MM.1S (cell line): ENCODE measurements at regions not wholly inside any gene's neighbourhood (a gene's known extent, or its start where the extent isn't known, plus 50 kb on each side); places are given as distances from the start of the nearest gene placed in this dataset.
"Not testable (repeated sequence)": the region's sequence is repeated elsewhere in the genome, so short reads cannot be mapped to it uniquely, and the experiment has no call there.

ENCODE experiments used
- DNase-seq: peaks from one replicate; pipeline ENCODE4 v3.0.0-alpha.2; 2015
- H2AFZ ChIP-seq: fragments of 300-600 bp; sonication (generic); 2 replicates; pipeline ENCODE4 v1.6.0; 2016; ENCODE audit warnings: antibody characterized with exemption, low read length
- H3F3A ChIP-seq: fragments of 300-600 bp; sonication (generic); 2 replicates; pipeline ENCODE4 v1.6.1; 2016; ENCODE audit warnings: mild to moderate bottlenecking, antibody characterized with exemption, low read length, moderate library complexity, mixed read lengths; ENCODE audit not compliant: insufficient read depth
- H3K27ac ChIP-seq: fragments of 300-600 bp; sonication (generic); 2 replicates; pipeline ENCODE4 v1.5.1; 2016; ENCODE audit warnings: mild to moderate bottlenecking, low read length
- H3K27me3 ChIP-seq: fragments of 300-600 bp; sonication (generic); replicated peaks from 2 replicates; pipeline ENCODE4 v1.6.0; 2016; ENCODE audit warnings: low read length; ENCODE audit not compliant: insufficient read depth
- H3K36me3 ChIP-seq: fragments of 300-600 bp; sonication (generic); replicated peaks from 2 replicates; pipeline ENCODE4 v1.6.1; 2016; ENCODE audit warnings: mild to moderate bottlenecking, low read length, mixed read lengths; ENCODE audit not compliant: insufficient read depth
- H3K4me1 ChIP-seq: fragments of 300-600 bp; sonication (generic); 2 replicates; pipeline ENCODE4 v1.6.1; 2016; ENCODE audit warnings: low read length, mixed read lengths
- H3K4me2 ChIP-seq: fragments of 300-600 bp; sonication (generic); 2 replicates; pipeline ENCODE4 v1.6.0; 2016; ENCODE audit warnings: low read depth, low read length
- H3K4me3 ChIP-seq: fragments of 300-600 bp; sonication (generic); 2 replicates; pipeline ENCODE4 v1.5.1; 2016; ENCODE audit warnings: low read length, mixed read lengths
- H3K79me2 ChIP-seq: fragments of 300-600 bp; sonication (generic); 2 replicates; pipeline ENCODE4 v1.6.1; 2016; ENCODE audit warnings: mixed run types, low read length, mixed read lengths
- H3K9ac ChIP-seq: fragments of 300-600 bp; sonication (generic); 2 replicates; pipeline ENCODE4 v1.6.1; 2016; ENCODE audit warnings: low read length, mixed read lengths
- H3K9me2 ChIP-seq: fragments of 300-600 bp; sonication (generic); replicated peaks from 2 replicates; pipeline ENCODE4 v1.6.1; 2016; ENCODE audit warnings: mild to moderate bottlenecking, low read length, mixed read lengths; ENCODE audit not compliant: insufficient read depth
- H3K9me3 ChIP-seq: fragments of 300-600 bp; sonication (generic); replicated peaks from 2 replicates; pipeline ENCODE4 v1.6.1; 2016; ENCODE audit warnings: mild to moderate bottlenecking, low read length, mixed read lengths; ENCODE audit not compliant: insufficient read depth
- H4K20me1 ChIP-seq: fragments of 300-600 bp; sonication (generic); 2 replicates; pipeline ENCODE4 v1.6.1; 2016; ENCODE audit warnings: mild to moderate bottlenecking, low read length, moderate library complexity, mixed read lengths; ENCODE audit not compliant: insufficient read depth
- EZH2 ChIP-seq: fragments of 300-600 bp; sonication (generic); optimal IDR thresholded peaks from 2 replicates; pipeline ENCODE3; 2017; ENCODE audit warnings: low read depth, mild to moderate bottlenecking, antibody characterized with exemption, low read length, mixed read lengths
- EZH2phosphoT487 ChIP-seq: fragments of 300-600 bp; sonication (generic); IDR thresholded peaks from 2 replicates; pipeline ENCODE4 v1.6.1; 2018; ENCODE audit warnings: antibody characterized with exemption, low read length
- TF ChIP-seq, protein P1 (sequence below): fragments of 300-600 bp; sonication (generic); IDR thresholded peaks from 2 replicates; pipeline ENCODE4 v1.5.1; 2016; ENCODE audit warnings: antibody characterized with exemption, low read length, mixed read lengths

DNA sequence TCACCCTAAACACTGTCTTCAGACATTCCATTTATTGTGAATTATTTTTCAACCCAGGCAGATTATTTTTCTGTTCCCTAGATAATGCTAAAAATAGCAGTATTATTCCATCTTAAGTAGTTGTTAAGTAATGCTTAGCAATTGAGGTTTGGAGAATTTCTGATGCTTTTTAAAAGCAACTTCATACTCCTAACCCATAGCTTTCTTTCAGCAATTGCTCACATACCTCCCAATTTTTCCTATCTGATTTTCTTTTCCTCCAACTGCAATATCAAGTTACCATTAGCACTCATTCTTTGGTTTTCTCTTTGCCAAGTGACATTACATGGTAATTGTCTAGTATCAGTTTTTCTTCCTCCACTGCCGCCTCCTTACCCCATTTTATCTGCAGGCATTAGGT lies 104.7 kb downstream of the GPR85 start:
- TF ChIP-seq, protein P1, sequence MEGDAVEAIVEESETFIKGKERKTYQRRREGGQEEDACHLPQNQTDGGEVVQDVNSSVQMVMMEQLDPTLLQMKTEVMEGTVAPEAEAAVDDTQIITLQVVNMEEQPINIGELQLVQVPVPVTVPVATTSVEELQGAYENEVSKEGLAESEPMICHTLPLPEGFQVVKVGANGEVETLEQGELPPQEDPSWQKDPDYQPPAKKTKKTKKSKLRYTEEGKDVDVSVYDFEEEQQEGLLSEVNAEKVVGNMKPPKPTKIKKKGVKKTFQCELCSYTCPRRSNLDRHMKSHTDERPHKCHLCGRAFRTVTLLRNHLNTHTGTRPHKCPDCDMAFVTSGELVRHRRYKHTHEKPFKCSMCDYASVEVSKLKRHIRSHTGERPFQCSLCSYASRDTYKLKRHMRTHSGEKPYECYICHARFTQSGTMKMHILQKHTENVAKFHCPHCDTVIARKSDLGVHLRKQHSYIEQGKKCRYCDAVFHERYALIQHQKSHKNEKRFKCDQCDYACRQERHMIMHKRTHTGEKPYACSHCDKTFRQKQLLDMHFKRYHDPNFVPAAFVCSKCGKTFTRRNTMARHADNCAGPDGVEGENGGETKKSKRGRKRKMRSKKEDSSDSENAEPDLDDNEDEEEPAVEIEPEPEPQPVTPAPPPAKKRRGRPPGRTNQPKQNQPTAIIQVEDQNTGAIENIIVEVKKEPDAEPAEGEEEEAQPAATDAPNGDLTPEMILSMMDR = no peak
- no peak for TF ChIP-seq EZH2phosphoT487
- no peak for TF ChIP-seq EZH2
- Histone ChIP-seq H3K9me3 (no peaks in the 10 kb centered on the region), H3K36me3 (no peaks in the 10 kb centered on the region), H3K27me3 (no peaks in the 10 kb centered on the region), H3K4me1 (no peaks in the 10 kb centered on the region), H3K4me3 (no peak overlapping the region), H3K9ac (no peak overlapping the region), H3K4me2 (no peak overlapping the region), H2AFZ (no peak overlapping the region), H4K20me1 (no peaks in the 10 kb centered on the region), H3K9me2 (no peaks in the 10 kb centered on the region), H3K27ac (no peak overlapping the region), H3F3A (no peaks in the 10 kb centered on the region), H3K79me2 (no peaks in the 10 kb centered on the region)
- no peak for DNase-seq

DNA sequence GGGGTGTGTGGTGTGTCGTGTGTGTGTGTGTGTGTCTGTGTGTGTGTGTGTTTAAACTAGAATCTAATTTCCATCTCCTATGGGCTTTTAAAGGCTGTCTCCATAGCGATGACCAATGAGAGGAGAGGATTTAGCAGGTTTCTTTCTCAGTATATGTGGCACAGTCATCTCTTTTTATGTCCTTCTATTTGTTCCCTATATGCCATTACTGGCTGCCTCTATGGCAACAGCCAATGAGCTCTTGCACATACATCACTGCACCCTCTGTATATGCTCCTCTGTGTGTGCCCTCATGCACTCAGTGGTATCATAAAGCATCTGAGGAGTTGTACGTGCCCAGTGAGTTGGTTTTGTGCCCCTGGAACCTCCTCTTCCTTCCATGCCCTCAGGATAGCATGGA lies 107.6 kb downstream of the GPR85 start:
- not testable (repeated sequence) for H3K4me2 ChIP-seq, H3K27me3 ChIP-seq, H3K4me3 ChIP-seq, H4K20me1 ChIP-seq, H3K9me3 ChIP-seq, H3F3A ChIP-seq, H3K27ac ChIP-seq, H3K9me2 ChIP-seq, DNase-seq, H3K4me1 ChIP-seq, H2AFZ ChIP-seq, H3K79me2 ChIP-seq, H3K36me3 ChIP-seq, H3K9ac ChIP-seq

DNA sequence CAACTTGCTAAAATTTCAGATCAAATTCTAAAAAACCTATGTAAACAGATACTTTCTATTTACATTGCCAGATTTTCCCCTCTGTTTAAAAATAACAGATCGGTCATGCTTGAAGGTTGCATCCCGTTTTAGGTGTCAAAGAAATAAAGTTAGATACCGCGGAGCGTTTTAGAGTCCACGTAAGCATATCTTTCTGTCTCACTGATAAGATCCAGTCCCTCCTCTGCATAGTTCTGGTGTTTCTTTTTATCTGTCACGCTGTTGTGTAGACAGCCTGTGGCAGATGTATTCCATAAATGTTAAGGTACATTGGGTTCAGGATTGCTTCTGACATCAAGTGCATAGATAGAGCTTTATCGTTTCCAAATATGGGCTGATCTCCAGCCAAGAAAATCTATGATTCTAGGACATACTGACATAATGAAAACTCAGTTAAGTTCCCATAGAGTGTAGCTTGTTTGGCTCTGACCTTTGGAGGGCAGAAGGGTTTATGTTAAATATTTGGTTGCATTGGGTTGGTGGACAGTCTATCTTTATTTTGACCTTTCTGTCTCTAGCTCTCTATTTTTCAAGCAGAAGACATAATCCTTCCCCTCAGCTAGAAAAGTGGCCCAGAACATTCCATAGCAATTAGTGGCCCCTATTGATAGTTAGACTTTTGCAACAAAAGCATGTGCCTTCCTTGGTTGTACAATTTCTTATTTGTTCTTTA lies 109.2 kb downstream of the GPR85 start:
- not testable (repeated sequence) for H3K4me2 ChIP-seq, H3K4me1 ChIP-seq, H3K9ac ChIP-seq, H3K4me3 ChIP-seq, H3K27me3 ChIP-seq, H3K9me3 ChIP-seq, H3F3A ChIP-seq, H3K9me2 ChIP-seq, H2AFZ ChIP-seq, H3K27ac ChIP-seq, DNase-seq, H3K79me2 ChIP-seq, H3K36me3 ChIP-seq, H4K20me1 ChIP-seq

DNA sequence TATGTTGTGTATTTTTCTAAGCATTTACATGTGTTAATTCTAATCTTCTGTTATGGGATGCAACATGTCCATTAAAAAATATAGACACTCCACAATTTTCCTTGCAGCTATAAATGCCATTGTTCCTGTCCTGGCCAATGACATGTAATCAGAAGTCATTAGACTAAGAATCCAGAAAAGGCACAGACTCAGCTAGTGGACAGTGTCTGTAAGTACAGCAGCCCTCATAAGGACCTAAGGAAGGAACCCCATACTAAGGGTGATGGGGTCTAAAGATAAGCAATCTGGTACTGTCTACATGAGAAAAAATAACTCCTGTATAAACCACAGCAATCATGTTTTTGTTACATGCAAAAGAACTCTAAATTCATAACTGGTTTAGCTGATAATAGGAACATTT lies 115.9 kb downstream of the GPR85 start:
- no peaks in the 10 kb centered on the region for H3K9me2 ChIP-seq
- DNase-seq = no peak
- no peak overlapping the region for H3K4me3 ChIP-seq

More for the DNA sequence above, 115.9 kb downstream of the GPR85 start:
- Histone ChIP-seq H3K4me2 (no peak overlapping the region), H3K9me3 (no peaks in the 10 kb centered on the region), H4K20me1 (no peaks in the 10 kb centered on the region), H3K27me3 (no peaks in the 10 kb centered on the region), H3K36me3 (no peaks in the 10 kb centered on the region), H3K4me1 (no peaks in the 10 kb centered on the region), H3K79me2 (no peaks in the 10 kb centered on the region), H2AFZ (no peak overlapping the region), H3K27ac (no peak overlapping the region), H3F3A (no peaks in the 10 kb centered on the region), H3K9ac (no peak overlapping the region)
- no peak for TF ChIP-seq EZH2
- TF ChIP-seq, protein P1 = peak; percentile 22
